T-helper 17 cell (primary cell): ENCODE measurements at regions not wholly inside any gene's neighbourhood (a gene's known extent, or its start where the extent isn't known, plus 50 kb on each side); places are given as distances from the start of the nearest gene placed in this dataset.
"Not testable (repeated sequence)": the region's sequence is repeated elsewhere in the genome, so short reads cannot be mapped to it uniquely, and the experiment has no call there.

Experiments
- ATAC-seq: fragments of 150-1000 bp; cut with Tn5 transposase; 2 replicates; pipeline ENCODE4 v1.10.0; 2021; ENCODE audit warnings: mild to moderate bottlenecking, moderate library complexity
- DNase-seq, 3 donors: peaks; one replicate each; pipeline versions ENCODE4 v3.0.0 to v3.0.0-alpha.2; 2020 to 2021
- H3K9me3 ChIP-seq: one replicate; pipeline ENCODE4 v1.7.0; 2013; ENCODE audit warnings: low read length, mild to moderate bottlenecking; ENCODE audit not compliant: control insufficient read depth, poor library complexity, severe bottlenecking
- H3K27ac Mint-ChIP-seq: one replicate; pipeline ENCODE4 v1.8.0; 2022; ENCODE audit warnings: mild to moderate bottlenecking, moderate library complexity, mixed read lengths
- H3K27me3 Mint-ChIP-seq: one replicate; pipeline ENCODE4 v1.8.0; 2022; ENCODE audit warnings: mixed read lengths
- H3K36me3 Mint-ChIP-seq: one replicate; pipeline ENCODE4 v1.8.0; 2022; ENCODE audit warnings: low read depth, mixed read lengths
- H3K4me1 Mint-ChIP-seq: one replicate; pipeline ENCODE4 v1.8.0; 2022; ENCODE audit warnings: mild to moderate bottlenecking, mixed read lengths
- H3K4me3 Mint-ChIP-seq: one replicate; pipeline ENCODE4 v1.8.0; 2022; ENCODE audit warnings: mild to moderate bottlenecking, moderate library complexity, mixed read lengths

GRCh38 chr10:27354643-27355270, 114.2 kb upstream of the ACBD5 start:
- not testable (repeated sequence) for H3K36me3 Mint-ChIP-seq, DNase-seq, H3K9me3 ChIP-seq, H3K27ac Mint-ChIP-seq, H3K4me1 Mint-ChIP-seq, H3K27me3 Mint-ChIP-seq
- peak overlapping the region; percentile 58 for H3K4me3 Mint-ChIP-seq
- ATAC-seq = peak; percentile 78

- H3K36me3 Mint-ChIP-seq, H3K9me3 ChIP-seq, DNase-seq, H3K27ac Mint-ChIP-seq, H3K4me1 Mint-ChIP-seq, H3K27me3 Mint-ChIP-seq, ATAC-seq: not testable (repeated sequence)
- H3K4me3 Mint-ChIP-seq = peak overlapping the region; percentile 58
Measured at GRCh38 chr10:27354100-27354499, 113.5 kb upstream of the ACBD5 start.

- Mint-ChIP-seq H3K36me3 (peaks cover 3% of the 10 kb centered on the region), H3K4me3 (no peak overlapping the region), H3K27ac (no peak overlapping the region), H3K4me1 (peaks cover 5% of the 10 kb centered on the region), H3K27me3 (peaks cover 24% of the 10 kb centered on the region)
- DNase-seq (no peak), ATAC-seq (no peak)
- no peaks in the 10 kb centered on the region for H3K9me3 ChIP-seq
Measured at GRCh38 chr10:27349987-27350386, 109.4 kb upstream of the ACBD5 start.

GRCh38 chr10:27347827-27348207, 107.2 kb upstream of the ACBD5 start:
- H3K27ac Mint-ChIP-seq, DNase-seq, H3K9me3 ChIP-seq, ATAC-seq, H3K4me3 Mint-ChIP-seq, H3K36me3 Mint-ChIP-seq: not testable (repeated sequence)
- Mint-ChIP-seq H3K27me3 (peaks cover 32% of the 10 kb centered on the region), H3K4me1 (peaks cover 11% of the 10 kb centered on the region)

GRCh38 chr10:27345455-27345920, 104.9 kb upstream of the ACBD5 start:
- no peaks in the 10 kb centered on the region for H3K9me3 ChIP-seq
- ATAC-seq (no peak), DNase-seq (no peak)
- H3K4me1 Mint-ChIP-seq = peaks cover 11% of the 10 kb centered on the region
- no peak overlapping the region for H3K4me3 Mint-ChIP-seq
- peaks cover 3% of the 10 kb centered on the region for H3K36me3 Mint-ChIP-seq
- H3K27me3 Mint-ChIP-seq = peaks cover 32% of the 10 kb centered on the region
- no peak overlapping the region for H3K27ac Mint-ChIP-seq

- H3K4me1 Mint-ChIP-seq = peaks cover 11% of the 10 kb centered on the region
- peaks cover 32% of the 10 kb centered on the region for H3K27me3 Mint-ChIP-seq
- no peak for DNase-seq
- H3K4me3 Mint-ChIP-seq = no peak overlapping the region
- ATAC-seq = no peak
- no peaks in the 10 kb centered on the region for H3K9me3 ChIP-seq
- peak overlapping the region; percentile 43 for H3K27ac Mint-ChIP-seq
- peaks cover 3% of the 10 kb centered on the region for H3K36me3 Mint-ChIP-seq
Measured at GRCh38 chr10:27344568-27345454, 104.2 kb upstream of the ACBD5 start.

GRCh38 chr10:27341001-27341400, 100.4 kb upstream of the ACBD5 start:
- H3K36me3 Mint-ChIP-seq = no peaks in the 10 kb centered on the region
- H3K27me3 Mint-ChIP-seq = peaks cover 14% of the 10 kb centered on the region
- H3K27ac Mint-ChIP-seq = no peak overlapping the region

GRCh38 chr10:27335246-27335645, 94.6 kb upstream of the ACBD5 start:
- not testable (repeated sequence) for H3K4me3 Mint-ChIP-seq, DNase-seq, H3K4me1 Mint-ChIP-seq, H3K27ac Mint-ChIP-seq, H3K36me3 Mint-ChIP-seq, ATAC-seq, H3K9me3 ChIP-seq
- H3K27me3 Mint-ChIP-seq = peaks cover 13% of the 10 kb centered on the region

More at GRCh38 chr10:27341001-27341400, 100.4 kb upstream of the ACBD5 start:
- ATAC-seq (no peak), DNase-seq (no peak)
- peaks cover 9% of the 10 kb centered on the region for H3K4me1 Mint-ChIP-seq
- no peaks in the 10 kb centered on the region for H3K9me3 ChIP-seq
- H3K4me3 Mint-ChIP-seq = no peak overlapping the region

- Mint-ChIP-seq H3K4me1 (peaks cover 2% of the 10 kb centered on the region), H3K27me3 (peaks cover 17% of the 10 kb centered on the region), H3K4me3 (peak overlapping the region; percentile 6), H3K36me3 (no peaks in the 10 kb centered on the region), H3K27ac (no peak overlapping the region)
- ATAC-seq = no peak
- no peaks in the 10 kb centered on the region for H3K9me3 ChIP-seq
- no peak for DNase-seq
Measured at GRCh38 chr10:27330074-27330473, 89.5 kb upstream of the ACBD5 start.

GRCh38 chr10:27328946-27329345, 88.3 kb upstream of the ACBD5 start:
- Mint-ChIP-seq H3K4me3 (no peak overlapping the region), H3K27me3 (peaks cover 17% of the 10 kb centered on the region), H3K36me3 (no peaks in the 10 kb centered on the region), H3K4me1 (peaks cover 2% of the 10 kb centered on the region), H3K27ac (no peak overlapping the region)
- no peak for ATAC-seq
- no peaks in the 10 kb centered on the region for H3K9me3 ChIP-seq
- DNase-seq = no peak

GRCh38 chr10:27326748-27327147, 86.2 kb upstream of the ACBD5 start:
- H3K4me1 Mint-ChIP-seq, H3K36me3 Mint-ChIP-seq, H3K4me3 Mint-ChIP-seq, H3K9me3 ChIP-seq, ATAC-seq, DNase-seq, H3K27ac Mint-ChIP-seq: not testable (repeated sequence)
- peaks cover 22% of the 10 kb centered on the region for H3K27me3 Mint-ChIP-seq

GRCh38 chr10:27319752-27320431, 79.3 kb upstream of the ACBD5 start:
- Mint-ChIP-seq H3K4me3 (peak overlapping the region; percentile 62), H3K27ac (no peak overlapping the region), H3K27me3 (peaks cover 21% of the 10 kb centered on the region), H3K4me1 (peaks cover 8% of the 10 kb centered on the region), H3K36me3 (peaks cover 2% of the 10 kb centered on the region)
- H3K9me3 ChIP-seq = no peaks in the 10 kb centered on the region
- DNase-seq (peak in 1 of 3 donors; percentile 5), ATAC-seq (peak; percentile 64)

- not testable (repeated sequence) for H3K36me3 Mint-ChIP-seq, DNase-seq, H3K9me3 ChIP-seq, H3K4me1 Mint-ChIP-seq, H3K4me3 Mint-ChIP-seq, H3K27ac Mint-ChIP-seq, ATAC-seq
- peaks cover 21% of the 10 kb centered on the region for H3K27me3 Mint-ChIP-seq
Measured at GRCh38 chr10:27319139-27319538, 78.5 kb upstream of the ACBD5 start.
